ENCODE measurements at regions not wholly inside any gene's neighbourhood (a gene's known extent, or its start where the extent isn't known, plus 50 kb on each side); places are given as distances from the start of the nearest gene placed in this dataset.
A peak's percentile ranks its signal among the peaks of the same experiment; 100 is the strongest.

- Histone ChIP-seq H3K9me2 (no peaks in the 10 kb centered on the region), H3F3A (replicated peaks; ENCODE audit: insufficient read depth) (no peaks in the 10 kb centered on the region), H3K4me1 (ENCODE audit: control insufficient read depth in 1 of 2, insufficient read depth in 2 of 2, low read depth in 1 of 2, low read length in 1 of 2) (peaks cover 0 to 16% of the 10 kb centered on the region in 2 experiments; a peak in 2 of 4 replicates), H3K9ac (no peak overlapping the region), H3K27ac (ENCODE audit: low read depth in 2 of 2, low read length in 1 of 2) (peak overlapping the region in 1 of 2 experiments; percentile 4; a peak in 1 of 4 replicates), H3K4me2 (no peak overlapping the region), H3K27me3 (ENCODE audit: insufficient read depth) (no peaks in the 10 kb centered on the region), H3K9me3 (no peaks in the 10 kb centered on the region), H3K36me3 (replicated peaks in 1 of 2; ENCODE audit: control insufficient read depth in 1 of 2, insufficient read depth in 2 of 2, low read length in 1 of 2) (no peaks in the 10 kb centered on the region), H4K20me1 (ENCODE audit: insufficient read depth) (no peaks in the 10 kb centered on the region), H3K4me3 (ENCODE audit: low read depth in 2 of 2, low read length in 1 of 2) (no peak overlapping the region), H3K79me2 (ENCODE audit: insufficient read depth) (no peaks in the 10 kb centered on the region), H2AFZ (ENCODE audit: low read depth) (no peak overlapping the region)
- ChIA-PET POLR2A (no interaction called here), CTCF (interaction anchor here (1.4 to 1.7 kb wide), 2 partner anchors 10 to 30 kb away, joined by 3 to 4 read pairs; no protein-coding TSS in a partner anchor)
- 58% methylated on average over 2 of the region's 2 CpGs for WGBS (ENCODE audit: low lambda C conversion rate)
- no peak for DNase-seq
- TF ChIP-seq EP300 (IDR thresholded peaks at IDR 0.05; ENCODE audit: borderline replicate concordance in 1 of 2, low read depth in 1 of 2, low read length in 1 of 2) (no peak), TEAD4 (IDR thresholded peaks at IDR 0.05; ENCODE audit: borderline replicate concordance, insufficient read depth) (no peak), IRF3 (IDR thresholded peaks at IDR 0.05; ENCODE audit: low read depth, low read length) (no peak), TAF1 (IDR thresholded peaks at IDR 0.05; ENCODE audit: borderline replicate concordance, low read depth, low read length) (no peak), ZBTB33 (IDR thresholded peaks at IDR 0.05; ENCODE audit: borderline replicate concordance, low read depth) (no peak), SMC3 (IDR thresholded peaks at IDR 0.05; ENCODE audit: low read depth, low read length) (no peak), JUND (IDR thresholded peaks at IDR 0.05) (no peak), PBX3 (IDR thresholded peaks at IDR 0.05) (no peak), USF1 (IDR thresholded peaks at IDR 0.05; ENCODE audit: borderline replicate concordance, low read depth) (no peak), GABPA (IDR thresholded peaks at IDR 0.05; ENCODE audit: low read depth) (no peak), MAX (IDR thresholded peaks at IDR 0.05; ENCODE audit: low read depth) (no peak), RFX5 (IDR thresholded peaks at IDR 0.05; ENCODE audit: low read length) (no peak), FOSL2 (IDR thresholded peaks at IDR 0.05; ENCODE audit: borderline replicate concordance, low read depth) (no peak)
Measured at GRCh38 chr2:212941361-212941760, 210.1 kb downstream of the IKZF2 start.
